Right ventricle myocardium inferior (tissue), 1 donor: ENCODE measurements at regions not wholly inside any gene's neighbourhood (a gene's known extent, or its start where the extent isn't known, plus 50 kb on each side); places are given as distances from the start of the nearest gene placed in this dataset.
A peak's percentile ranks its signal among the peaks of the same experiment; 100 is the strongest.

Source experiments
- ATAC-seq: fragments of 200-7000 bp; cut with Tn5 transposase; one replicate; pipeline ENCODE4 v1.9.1; 2020; ENCODE audit warnings: mild to moderate bottlenecking, moderate library complexity
- DNase-seq: peaks from one replicate; pipeline ENCODE4 v3.0.0; 2021; ENCODE audit errors: missing footprints
- intact Hi-C: fragments of 100-400 bp; cut with DNase I; formaldehyde crosslinking; loops from one replicate; pipeline ENCODE4 v1.11.0; 2022
- donor health status: DM: no; HTN: yes; CAD: no; lungs with severe emphysema.

DNA sequence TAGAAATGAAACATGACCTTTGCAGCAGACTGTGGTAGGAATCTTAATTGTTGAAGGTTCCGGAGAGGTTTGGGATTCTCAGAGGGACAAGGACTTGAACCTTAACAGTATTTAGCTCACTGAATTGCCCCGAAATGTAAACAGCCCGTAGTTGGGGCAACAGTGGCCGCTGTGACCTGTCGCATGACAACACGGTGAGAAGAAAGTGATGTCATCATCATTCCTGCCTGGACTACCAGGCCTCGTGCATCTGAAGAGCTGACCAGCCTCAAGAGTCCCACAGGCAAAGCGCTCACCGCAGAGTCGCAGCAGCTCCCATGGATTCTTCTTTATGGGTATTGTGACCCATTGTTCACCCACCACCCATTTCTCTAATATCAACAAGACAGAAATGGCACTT, 250.6 kb downstream of the KLF6 start:
- intact Hi-C loops, result no loop called here
- DNase-seq, result peak; percentile 61
- ATAC-seq, result no peak

DNA sequence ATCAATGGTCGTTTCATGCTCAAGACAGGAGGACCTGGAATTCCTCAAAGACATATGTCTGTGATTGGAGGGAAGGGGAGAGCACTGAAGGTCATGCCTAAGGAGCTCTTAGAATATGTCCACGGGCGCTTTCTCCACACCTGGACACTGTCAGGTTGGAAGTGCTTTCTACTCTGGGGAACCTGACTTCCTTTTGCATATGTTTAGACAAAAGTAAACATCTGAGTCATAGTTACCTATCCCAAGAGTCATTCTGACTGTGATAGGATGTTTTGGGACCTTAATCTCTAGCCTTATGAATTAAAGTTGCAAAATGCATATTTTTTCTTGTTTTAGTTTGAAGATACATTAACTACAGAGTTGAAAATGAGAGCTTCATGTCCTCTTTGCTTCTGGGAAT, 251.7 kb downstream of the KLF6 start:
- intact Hi-C loops, result no loop called here
- ATAC-seq (no peak), DNase-seq (no peak)

DNA sequence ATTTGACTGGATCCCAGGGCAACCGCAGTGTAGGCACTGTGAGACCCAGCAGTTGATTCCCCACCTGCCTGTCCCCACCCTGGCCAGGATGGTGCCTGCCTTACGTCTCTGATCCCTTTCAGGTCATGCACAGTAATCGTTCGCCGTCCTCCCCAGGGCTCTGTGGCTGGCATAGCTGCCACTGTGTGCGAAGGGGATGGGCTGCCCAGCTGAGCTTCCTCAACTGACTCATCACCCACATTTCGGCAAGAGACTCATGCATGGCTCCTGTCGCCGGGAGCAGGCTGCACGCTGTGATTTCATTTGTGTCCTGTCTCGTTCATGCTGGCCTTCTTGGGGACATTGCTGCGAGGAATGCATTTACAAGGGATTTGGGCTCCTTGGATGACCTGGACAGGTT, 252.4 kb downstream of the KLF6 start:
- intact Hi-C loops, result no loop called here
- DNase-seq (peak; percentile 58), ATAC-seq (no peak)

DNA sequence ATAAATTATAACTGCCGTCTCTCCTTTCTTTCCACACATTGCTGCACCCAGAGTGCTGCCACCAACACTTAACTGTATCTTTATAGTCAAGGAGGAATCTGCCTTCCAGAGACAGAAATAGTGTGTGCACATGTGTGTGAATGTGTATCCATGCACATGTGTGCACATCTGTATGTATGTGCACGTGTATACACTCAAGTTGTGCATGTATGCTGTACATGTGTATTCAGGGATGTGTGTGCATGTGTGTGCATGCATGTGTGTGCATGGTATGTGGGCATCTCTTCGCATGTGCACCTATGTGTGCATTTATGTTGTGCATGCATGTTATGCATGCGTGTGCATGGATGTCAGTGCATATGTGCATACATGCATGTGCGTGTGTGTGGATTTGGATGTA, 253.3 kb downstream of the KLF6 start:
- DNase-seq (no peak), ATAC-seq (no peak)
- intact Hi-C loops, result no loop called here

DNA sequence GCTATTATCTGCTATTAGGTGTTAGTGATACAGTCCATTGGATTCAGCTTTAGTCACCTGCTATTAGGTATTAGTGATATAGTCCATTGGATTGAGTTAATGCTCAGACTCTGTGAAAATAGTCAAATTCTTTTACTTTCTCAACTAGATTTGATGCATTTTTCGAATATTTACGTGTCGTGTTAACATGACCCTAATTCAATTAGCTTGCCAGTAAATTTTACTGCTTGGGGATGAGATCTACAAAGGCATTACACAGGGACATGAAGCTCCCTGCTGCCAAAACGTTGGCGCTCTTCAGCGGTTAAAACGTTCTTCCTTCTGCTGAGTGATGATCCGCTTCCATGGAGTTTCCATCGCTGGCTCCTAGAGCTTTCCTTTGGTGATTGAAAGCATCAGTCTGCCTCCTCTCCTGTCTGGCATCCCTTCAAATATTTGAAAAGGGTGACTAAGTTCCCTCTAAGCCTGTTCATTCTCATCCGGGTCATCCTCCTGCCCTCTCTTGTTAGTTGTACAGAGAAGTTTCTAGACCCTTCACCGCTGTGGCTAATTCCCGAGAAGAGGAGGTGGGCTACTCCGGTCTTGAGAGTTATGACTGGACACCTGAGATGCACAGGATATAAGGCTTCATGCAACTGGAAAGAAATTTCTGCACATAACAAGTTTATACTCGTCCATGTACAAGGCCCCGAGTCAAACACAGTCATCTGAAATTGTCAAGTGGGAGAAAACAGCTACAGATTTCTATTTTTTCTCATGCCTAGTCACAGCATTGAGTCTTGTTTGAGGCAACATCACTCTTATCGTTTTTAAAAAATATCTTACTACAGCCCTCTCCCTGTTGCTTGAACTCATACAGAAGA, 254.0 kb downstream of the KLF6 start:
- intact Hi-C loops, result no loop called here
- DNase-seq, result no peak
- no peak for ATAC-seq

DNA sequence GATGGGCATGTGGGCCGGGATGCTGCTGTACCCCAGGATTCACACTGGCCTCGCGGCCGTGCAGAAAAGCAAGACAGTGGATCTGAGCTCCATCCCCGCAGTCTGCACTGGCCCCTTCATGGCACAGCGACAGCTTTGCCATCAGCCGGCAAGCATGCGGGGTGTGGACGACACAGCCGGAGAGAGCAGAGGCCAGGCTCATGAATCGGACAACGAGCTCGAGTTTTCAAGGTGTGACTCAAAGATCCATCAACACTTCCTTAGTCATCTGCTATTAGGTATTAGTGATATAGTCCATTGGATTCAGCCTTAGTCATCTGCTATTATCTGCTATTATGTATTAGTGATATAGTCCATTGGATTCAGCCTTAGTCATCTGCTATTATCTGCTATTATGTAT, 254.7 kb downstream of the KLF6 start:
- ATAC-seq (no peak), DNase-seq (no peak)
- intact Hi-C loops, result no loop called here

DNA sequence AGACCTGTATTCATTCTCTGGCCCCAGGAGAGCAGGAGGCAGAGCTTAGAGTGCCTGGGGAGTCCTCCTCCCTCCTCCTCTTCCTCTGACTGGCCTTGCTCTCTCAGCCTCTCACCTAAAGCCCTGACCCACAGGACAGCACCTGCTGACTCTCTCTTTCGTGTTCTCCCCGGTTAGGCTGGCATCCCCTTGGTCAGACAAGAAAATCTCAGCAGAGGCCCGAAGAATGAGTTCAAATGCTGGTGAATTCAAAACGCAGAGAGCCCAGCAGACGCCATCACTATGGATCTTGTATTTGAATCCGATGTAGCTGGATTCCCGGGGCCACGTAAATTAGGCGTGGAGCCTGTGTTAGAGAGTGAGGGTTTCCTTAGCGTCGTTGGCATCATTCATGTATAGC, 255.3 kb downstream of the KLF6 start:
- intact Hi-C loops, result no loop called here

DNA sequence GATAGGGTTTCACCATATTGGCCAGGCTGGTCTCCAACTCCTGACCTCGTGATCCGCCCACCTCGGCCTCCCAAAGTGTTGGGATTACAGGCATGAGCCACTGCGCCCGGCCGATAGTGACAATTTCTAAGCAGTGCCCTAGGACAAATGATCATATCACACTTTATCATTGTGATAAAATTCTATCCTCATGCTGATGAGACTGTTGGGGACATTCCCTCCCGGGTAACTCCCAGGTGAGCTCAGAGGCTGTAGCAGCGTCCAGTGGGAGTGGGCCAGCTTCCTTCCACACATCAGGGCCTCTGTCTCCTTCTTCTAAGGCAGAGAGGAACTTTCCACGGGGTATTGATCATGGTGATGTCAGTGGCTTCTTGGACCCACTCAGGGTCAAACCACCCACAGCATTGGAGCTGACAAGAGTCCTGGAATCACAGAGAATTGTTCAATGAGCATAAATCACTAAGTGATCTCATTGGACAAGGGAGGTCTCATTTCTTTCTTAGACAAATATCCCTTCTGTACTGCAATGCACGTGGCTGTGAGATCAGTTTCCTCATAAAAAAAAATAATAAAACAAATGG, 256.1 kb downstream of the KLF6 start:
- intact Hi-C loops, result no loop called here
- DNase-seq (peak; percentile 50), ATAC-seq (no peak)

More for the DNA sequence above, 255.3 kb downstream of the KLF6 start:
- ATAC-seq (no peak), DNase-seq (no peak)

DNA sequence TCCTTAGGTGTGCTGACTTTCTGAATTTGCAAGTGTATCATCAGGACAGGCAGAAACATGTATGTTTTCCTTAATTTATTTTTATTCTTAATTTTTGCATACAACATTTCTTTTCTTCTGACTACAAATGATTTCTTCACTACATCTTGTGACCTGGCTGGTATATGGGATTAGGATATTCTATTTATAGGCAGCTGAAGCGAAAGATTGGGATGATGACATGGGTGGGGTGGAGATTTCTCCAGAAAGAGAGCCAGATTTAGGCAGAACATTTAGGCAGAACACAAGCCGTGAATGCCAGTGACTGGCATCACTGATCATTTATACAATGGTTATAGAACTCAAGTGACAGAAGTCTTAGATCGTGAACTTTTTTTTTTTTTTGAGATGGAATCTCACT, 256.7 kb downstream of the KLF6 start:
- intact Hi-C loops, result no loop called here
- ATAC-seq (no peak), DNase-seq (no peak)

DNA sequence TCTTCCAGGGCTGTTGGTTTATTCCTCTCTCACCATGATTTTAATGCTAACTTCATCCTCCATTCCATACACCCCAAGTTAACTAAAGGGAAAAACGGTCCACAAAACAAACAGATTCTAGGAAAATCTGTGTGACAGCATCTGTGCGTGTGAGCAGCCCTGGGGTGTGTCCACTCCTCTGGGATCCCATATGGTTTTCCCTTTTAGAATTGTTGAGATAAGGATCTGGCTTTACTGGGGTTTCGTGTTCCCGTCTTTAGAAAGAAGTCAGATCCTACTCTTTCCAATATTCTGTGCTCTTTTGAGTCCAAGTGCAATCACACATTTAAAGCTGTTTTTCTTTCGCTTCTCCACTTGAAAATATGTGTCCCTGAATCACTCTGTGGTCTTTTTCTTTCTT, 257.1 kb downstream of the KLF6 start:
- intact Hi-C loops, result no loop called here
- peak; percentile 27 for ATAC-seq

DNA sequence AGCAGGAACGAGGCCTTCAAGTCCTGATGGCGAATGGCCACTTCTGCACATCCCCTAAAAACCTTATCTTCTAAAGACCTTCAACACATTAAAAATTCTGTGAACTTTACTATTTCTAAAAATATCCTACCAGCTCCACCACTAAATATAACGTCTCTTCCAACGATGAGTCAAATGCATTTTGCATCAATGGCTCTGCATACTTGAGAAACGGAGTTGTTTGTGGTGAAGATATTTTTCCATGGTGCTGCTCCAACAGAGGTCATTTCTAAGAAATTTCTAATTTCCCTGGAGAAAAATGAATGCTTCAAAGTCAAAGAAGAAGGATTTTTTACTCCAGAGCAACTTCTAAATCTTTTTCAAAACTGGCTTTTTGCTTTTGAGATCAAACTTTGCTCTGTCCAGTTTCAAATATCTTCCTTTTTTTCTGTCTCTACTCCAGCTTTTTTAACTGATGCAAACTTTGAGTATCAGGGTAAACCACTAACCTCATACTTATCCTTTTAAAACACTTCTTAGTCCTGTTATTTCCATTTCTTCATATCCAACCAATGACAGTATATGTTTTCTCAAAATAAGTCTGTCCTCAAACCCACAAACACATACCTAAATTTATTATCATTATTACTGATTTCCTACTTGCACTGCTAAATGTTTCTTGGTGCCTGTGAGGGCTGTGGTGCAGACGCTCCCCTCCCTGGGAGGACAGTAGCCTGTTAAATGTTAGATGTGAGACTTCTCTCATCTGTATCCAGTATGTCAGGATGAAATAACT, 258.1 kb downstream of the KLF6 start:
- no peak for DNase-seq
- ATAC-seq, result peak; percentile 58
- intact Hi-C loops, result no loop called here

More for the DNA sequence above, 257.1 kb downstream of the KLF6 start:
- DNase-seq, result no peak

DNA sequence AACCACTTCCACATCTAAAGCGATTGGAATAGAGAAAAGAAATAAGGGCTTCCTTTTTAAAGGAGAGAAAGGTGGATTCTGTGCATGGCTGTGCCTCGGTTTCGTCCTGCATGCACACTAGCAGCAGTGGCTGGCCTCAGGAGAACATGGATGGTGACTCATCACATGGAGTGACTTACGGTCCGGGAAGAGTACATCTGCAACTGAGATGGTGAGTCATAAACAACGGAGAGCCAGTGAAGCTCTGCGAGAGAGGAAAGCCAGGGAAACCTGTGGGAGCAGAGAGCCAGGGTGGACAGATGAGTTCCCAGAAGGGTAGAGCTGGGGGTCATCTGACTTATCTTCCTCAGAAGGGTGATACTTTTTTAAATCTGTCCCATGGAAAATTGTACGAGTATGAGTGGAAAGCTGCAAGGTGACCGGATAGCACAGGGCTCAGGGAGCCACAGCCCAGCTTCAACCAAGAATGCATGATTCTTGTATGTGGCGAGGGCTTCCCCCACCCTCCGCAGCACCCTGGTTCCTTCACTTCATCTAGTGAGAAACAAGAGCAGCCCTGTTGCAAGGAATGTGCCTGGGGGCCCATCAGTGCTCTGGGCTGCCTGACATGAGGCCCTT, 259.1 kb downstream of the KLF6 start:
- intact Hi-C loops, result no loop called here
- DNase-seq (peak; percentile 50), ATAC-seq (peak; percentile 92)

DNA sequence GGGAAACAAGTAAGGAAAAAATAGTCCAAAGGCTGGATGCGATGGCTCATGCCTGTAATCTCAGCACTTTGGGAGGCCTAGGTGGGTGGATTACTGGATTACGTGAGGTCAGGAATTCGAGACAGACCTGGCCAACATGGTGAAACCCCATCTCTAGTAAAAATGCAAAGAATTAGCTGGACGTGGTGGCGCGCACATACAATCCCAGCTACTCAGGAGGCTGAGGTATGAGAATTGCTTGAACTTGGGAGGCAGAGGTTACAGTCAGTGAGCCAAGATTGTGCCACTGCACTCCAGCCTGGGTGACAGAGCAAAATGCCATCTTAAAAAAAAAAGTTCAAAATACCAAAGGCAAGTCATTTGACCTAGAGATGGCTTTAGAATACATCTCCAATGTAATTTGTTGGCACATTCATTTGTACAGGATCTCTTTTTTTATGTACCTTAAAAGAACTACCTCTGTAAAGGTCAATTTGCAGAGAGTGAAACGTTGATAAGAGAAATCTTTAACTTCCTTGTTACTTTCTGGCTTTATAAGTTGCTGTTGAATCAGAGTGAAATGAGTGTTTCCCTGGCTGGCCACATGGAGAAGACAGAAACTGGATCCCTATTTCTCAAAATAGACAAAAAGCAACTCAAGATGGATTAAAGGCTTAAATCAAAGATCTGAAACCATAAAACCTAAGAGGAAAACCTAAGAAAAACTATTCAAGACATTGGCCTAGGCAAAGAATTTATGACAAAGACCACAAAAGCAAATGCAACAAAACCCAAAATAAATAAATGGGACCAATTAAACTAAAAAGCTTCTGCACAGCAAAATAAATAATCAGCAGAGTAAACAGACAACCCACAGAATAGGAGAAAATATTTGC, 260.7 kb downstream of the KLF6 start:
- ATAC-seq (no peak), DNase-seq (no peak)
- intact Hi-C loops, result no loop called here

DNA sequence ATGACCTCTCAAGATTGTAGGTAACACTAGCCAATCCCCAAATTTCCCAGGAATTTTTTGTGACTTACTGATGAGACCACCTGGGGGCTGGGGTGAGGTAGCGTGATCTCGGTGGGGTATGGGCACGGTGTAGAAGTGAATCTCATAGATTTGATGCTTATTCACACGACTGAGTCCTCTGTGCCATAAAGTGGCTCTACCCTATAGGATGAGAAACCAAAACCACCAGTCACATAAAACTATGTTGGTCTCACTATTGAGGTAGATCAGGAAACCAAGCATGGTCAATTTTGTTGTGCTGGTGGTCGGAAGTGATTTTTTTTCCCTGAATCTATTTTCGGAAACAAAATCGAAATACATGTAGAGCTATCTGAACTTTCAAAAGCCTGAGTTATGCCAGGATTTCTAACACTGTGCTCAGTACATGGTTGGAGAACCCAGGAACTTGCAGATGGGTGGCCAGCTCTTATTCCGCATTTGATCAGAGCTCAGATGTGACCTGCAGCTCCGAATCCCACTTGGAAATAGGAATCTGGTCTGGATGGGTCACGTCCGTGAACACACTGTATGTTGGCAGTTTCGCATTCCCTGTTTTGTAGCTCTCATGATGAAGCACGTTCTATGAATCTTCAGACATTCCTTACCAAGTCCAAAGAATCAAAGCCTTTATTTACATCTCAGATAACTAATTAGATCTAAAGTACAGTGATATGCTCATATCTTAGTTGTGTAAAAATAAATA, 261.5 kb downstream of the KLF6 start:
- intact Hi-C loops, result no loop called here
- DNase-seq, result no peak
- no peak for ATAC-seq

DNA sequence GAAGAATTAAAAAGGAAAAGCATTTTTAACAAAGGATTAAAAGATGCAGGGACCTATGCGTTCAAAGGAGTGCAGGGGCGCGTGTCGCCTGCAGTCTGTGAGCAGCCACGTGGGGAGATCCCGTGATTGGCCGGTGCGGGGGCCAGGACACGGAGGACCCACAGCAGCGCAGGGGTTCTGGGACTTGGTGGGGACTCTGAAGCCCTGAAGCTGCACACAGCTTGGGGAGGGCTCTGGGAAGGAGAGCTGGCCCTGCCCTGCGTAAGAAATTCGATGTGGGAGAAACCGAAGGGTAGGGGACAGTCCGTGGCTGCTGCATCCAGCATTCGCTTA, 268.1 kb downstream of the KLF6 start:
- DNase-seq, result no peak
- no peak for ATAC-seq
- intact Hi-C loops, result no loop called here

DNA sequence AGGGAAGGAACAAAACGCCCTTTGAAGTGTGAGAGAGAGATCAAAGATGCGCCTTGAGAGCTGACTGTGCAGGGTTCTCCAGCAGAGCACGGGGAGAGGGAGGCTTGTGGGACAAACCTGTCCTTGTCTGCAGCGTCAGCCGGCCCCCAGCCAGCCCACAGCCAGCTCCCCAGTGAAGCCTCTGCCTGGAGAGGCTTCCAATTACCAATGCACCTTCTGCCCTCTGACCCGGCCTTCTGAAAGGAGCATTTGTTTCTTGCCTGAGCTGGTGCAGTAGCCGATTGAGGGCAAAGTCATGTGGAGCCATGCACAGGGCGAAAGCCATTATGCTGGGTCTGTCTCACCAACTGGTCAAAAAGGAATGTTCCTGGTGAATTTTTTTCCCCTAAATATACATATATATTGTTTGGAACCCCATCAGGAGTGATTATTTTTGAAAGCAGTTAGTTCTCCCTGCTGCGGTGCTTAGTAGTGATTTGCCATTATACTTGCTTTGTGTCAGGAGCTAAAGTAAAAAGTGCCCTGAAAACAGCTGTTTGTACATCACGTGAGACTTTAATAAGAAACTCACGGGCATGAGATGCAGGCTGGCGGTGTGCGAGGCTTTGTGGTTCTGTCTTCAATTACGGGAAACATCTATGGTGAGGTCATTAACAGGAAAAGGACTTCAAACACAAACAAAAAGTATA, 268.6 kb downstream of the KLF6 start:
- no peak for DNase-seq
- intact Hi-C loops, result no loop called here
- ATAC-seq, result no peak

DNA sequence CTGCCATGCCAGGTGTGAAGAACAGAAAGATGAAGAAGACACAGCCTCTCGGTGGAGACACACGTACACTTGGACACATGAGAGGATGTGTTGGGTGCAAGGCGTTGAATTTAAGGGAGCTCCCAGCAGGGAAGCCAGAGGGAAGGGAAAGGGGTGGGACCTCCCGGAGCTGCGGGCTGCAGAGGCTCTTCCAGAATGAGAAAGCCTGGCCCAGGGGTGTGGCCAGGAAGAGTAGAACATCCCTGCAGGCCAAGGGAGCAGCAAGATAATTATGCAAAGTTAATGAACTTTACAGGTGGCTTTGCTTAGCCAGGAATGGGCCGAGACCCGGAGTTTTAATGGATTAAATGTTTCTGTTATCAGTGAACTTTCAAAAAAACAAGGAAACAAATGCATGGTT, 270.3 kb downstream of the KLF6 start:
- intact Hi-C loops, result loop anchor here (5.0 kb wide), 1 partner anchor 233 kb away; no protein-coding TSS in a partner anchor
- DNase-seq, result no peak
- no peak for ATAC-seq
